ENCODE measurements at regions not wholly inside any gene's neighbourhood (a gene's known extent, or its start where the extent isn't known, plus 50 kb on each side); places are given as distances from the start of the nearest gene placed in this dataset.

DNA sequence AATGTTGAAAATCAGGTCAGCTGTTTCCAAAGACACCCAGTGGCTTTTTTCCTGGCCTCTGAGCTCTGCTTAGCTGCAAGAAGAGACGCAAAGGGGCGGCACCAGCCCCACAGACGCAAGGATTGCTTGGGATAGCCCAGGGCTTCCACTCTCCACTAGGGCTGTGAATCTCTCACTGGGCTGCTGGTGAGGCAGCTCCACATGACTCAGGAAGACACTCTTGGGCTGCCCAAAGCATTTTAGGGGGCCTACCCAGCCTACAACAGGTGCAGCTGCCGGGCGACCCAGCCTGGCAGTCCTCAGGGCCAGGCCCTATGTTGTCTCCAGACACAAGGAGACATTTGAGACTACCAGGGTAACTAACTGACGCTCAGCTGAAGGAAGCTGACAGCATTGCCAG lies 59.8 kb downstream of the FAM50B start:
- no peaks in the 10 kb centered on the region for H3K36me3 ChIP-seq (ENCODE audit: insufficient read depth, low read length)
- peaks cover under 1% of the 10 kb centered on the region for H3K4me1 ChIP-seq (ENCODE audit: insufficient read depth, low read length, poor library complexity, severe bottlenecking)
- no peak overlapping the region for H2AFZ ChIP-seq (ENCODE audit: low read length)
- H3K9ac ChIP-seq (ENCODE audit: low read depth, low read length, poor library complexity, severe bottlenecking): no peak overlapping the region
- H3K4me2 ChIP-seq (ENCODE audit: low read depth, low read length, poor library complexity, severe bottlenecking): no peak overlapping the region
- TF ChIP-seq, protein P1, sequence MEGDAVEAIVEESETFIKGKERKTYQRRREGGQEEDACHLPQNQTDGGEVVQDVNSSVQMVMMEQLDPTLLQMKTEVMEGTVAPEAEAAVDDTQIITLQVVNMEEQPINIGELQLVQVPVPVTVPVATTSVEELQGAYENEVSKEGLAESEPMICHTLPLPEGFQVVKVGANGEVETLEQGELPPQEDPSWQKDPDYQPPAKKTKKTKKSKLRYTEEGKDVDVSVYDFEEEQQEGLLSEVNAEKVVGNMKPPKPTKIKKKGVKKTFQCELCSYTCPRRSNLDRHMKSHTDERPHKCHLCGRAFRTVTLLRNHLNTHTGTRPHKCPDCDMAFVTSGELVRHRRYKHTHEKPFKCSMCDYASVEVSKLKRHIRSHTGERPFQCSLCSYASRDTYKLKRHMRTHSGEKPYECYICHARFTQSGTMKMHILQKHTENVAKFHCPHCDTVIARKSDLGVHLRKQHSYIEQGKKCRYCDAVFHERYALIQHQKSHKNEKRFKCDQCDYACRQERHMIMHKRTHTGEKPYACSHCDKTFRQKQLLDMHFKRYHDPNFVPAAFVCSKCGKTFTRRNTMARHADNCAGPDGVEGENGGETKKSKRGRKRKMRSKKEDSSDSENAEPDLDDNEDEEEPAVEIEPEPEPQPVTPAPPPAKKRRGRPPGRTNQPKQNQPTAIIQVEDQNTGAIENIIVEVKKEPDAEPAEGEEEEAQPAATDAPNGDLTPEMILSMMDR (conservative IDR thresholded peaks at IDR 0.05; ENCODE audit: low read length): no peak
- no peak for TF ChIP-seq EZH2phosphoT487 (IDR thresholded peaks at IDR 0.05; ENCODE audit: borderline replicate concordance)
- H3K9me2 ChIP-seq (replicated peaks; ENCODE audit: low read depth, low read length): no peaks in the 10 kb centered on the region
- no peak overlapping the region for H3K4me3 ChIP-seq (ENCODE audit: low read length, poor library complexity, severe bottlenecking)
- no peaks in the 10 kb centered on the region for H3K9me3 ChIP-seq (ENCODE audit: insufficient read depth, low read depth, low read length)
- no peaks in the 10 kb centered on the region for H3K27me3 ChIP-seq (ENCODE audit: insufficient read depth, low read length, poor library complexity, severe bottlenecking)
- H3F3A ChIP-seq (ENCODE audit: low read depth): no peaks in the 10 kb centered on the region
- no peaks in the 10 kb centered on the region for H3K79me2 ChIP-seq (ENCODE audit: insufficient read depth, low read length)
- H4K20me1 ChIP-seq (ENCODE audit: insufficient read depth, low read length, poor library complexity, severe bottlenecking): no peaks in the 10 kb centered on the region

GRCh38 chr6:3910106-3910663 lies 61.0 kb downstream of the FAM50B start:
- no peaks in the 10 kb centered on the region for H3K9me2 ChIP-seq (replicated peaks; ENCODE audit: low read depth, low read length)
- no peaks in the 10 kb centered on the region for H4K20me1 ChIP-seq (ENCODE audit: insufficient read depth, low read length, poor library complexity, severe bottlenecking)
- H3K9ac ChIP-seq (ENCODE audit: low read depth, low read length, poor library complexity, severe bottlenecking): no peak overlapping the region
- peaks cover 11% of the 10 kb centered on the region for H3K4me1 ChIP-seq (ENCODE audit: insufficient read depth, low read length, poor library complexity, severe bottlenecking)
- H3K4me2 ChIP-seq (ENCODE audit: low read depth, low read length, poor library complexity, severe bottlenecking): no peak overlapping the region
- no peak overlapping the region for H3K4me3 ChIP-seq (ENCODE audit: low read length, poor library complexity, severe bottlenecking)
- H3K27me3 ChIP-seq (ENCODE audit: insufficient read depth, low read length, poor library complexity, severe bottlenecking): no peaks in the 10 kb centered on the region
- H3K79me2 ChIP-seq (ENCODE audit: insufficient read depth, low read length): no peaks in the 10 kb centered on the region
- TF ChIP-seq, protein P1 (conservative IDR thresholded peaks at IDR 0.05; ENCODE audit: low read length): no peak
- TF ChIP-seq EZH2phosphoT487 (IDR thresholded peaks at IDR 0.05; ENCODE audit: borderline replicate concordance): no peak
- no peaks in the 10 kb centered on the region for H3F3A ChIP-seq (ENCODE audit: low read depth)
- H2AFZ ChIP-seq (ENCODE audit: low read length): no peak overlapping the region
- H3K9me3 ChIP-seq (ENCODE audit: insufficient read depth, low read depth, low read length): no peaks in the 10 kb centered on the region
- no peaks in the 10 kb centered on the region for H3K36me3 ChIP-seq (ENCODE audit: insufficient read depth, low read length)

- H3K9me3 ChIP-seq (ENCODE audit: insufficient read depth, low read depth, low read length): no peaks in the 10 kb centered on the region
- no peaks in the 10 kb centered on the region for H3K27me3 ChIP-seq (ENCODE audit: insufficient read depth, low read length, poor library complexity, severe bottlenecking)
- no peak overlapping the region for H3K4me2 ChIP-seq (ENCODE audit: low read depth, low read length, poor library complexity, severe bottlenecking)
- H3K9ac ChIP-seq (ENCODE audit: low read depth, low read length, poor library complexity, severe bottlenecking): no peak overlapping the region
- H3K9me2 ChIP-seq (replicated peaks; ENCODE audit: low read depth, low read length): no peaks in the 10 kb centered on the region
- H3K36me3 ChIP-seq (ENCODE audit: insufficient read depth, low read length): no peaks in the 10 kb centered on the region
- no peak overlapping the region for H2AFZ ChIP-seq (ENCODE audit: low read length)
- no peak for TF ChIP-seq EZH2phosphoT487 (IDR thresholded peaks at IDR 0.05; ENCODE audit: borderline replicate concordance)
- TF ChIP-seq, protein P1 (conservative IDR thresholded peaks at IDR 0.05; ENCODE audit: low read length): no peak
- H3K4me3 ChIP-seq (ENCODE audit: low read length, poor library complexity, severe bottlenecking): no peak overlapping the region
- no peaks in the 10 kb centered on the region for H4K20me1 ChIP-seq (ENCODE audit: insufficient read depth, low read length, poor library complexity, severe bottlenecking)
- no peaks in the 10 kb centered on the region for H3K79me2 ChIP-seq (ENCODE audit: insufficient read depth, low read length)
- peaks cover 21% of the 10 kb centered on the region for H3K4me1 ChIP-seq (ENCODE audit: insufficient read depth, low read length, poor library complexity, severe bottlenecking)
- no peaks in the 10 kb centered on the region for H3F3A ChIP-seq (ENCODE audit: low read depth)
Measured at GRCh38 chr6:3911130-3911529, 62.0 kb downstream of the FAM50B start.
